ENCODE measurements at regions not wholly inside any gene's neighbourhood (a gene's known extent, or its start where the extent isn't known, plus 50 kb on each side); places are given as distances from the start of the nearest gene placed in this dataset.
A peak's percentile ranks its signal among the peaks of the same experiment; 100 is the strongest.
"Not testable (repeated sequence)": the region's sequence is repeated elsewhere in the genome, so short reads cannot be mapped to it uniquely, and the experiment has no call there.

- H3K4me3 ChIP-seq (ENCODE audit: low read depth, low read length); DNase-seq (ENCODE audit: low read depth in 4 of 6, low spot score in 6 of 6); H3K27ac ChIP-seq (ENCODE audit: low read depth, low read length); H3K27me3 ChIP-seq (ENCODE audit: control insufficient read depth, insufficient read depth, low read length); H3K36me3 ChIP-seq (ENCODE audit: control insufficient read depth, insufficient read depth, low read length); H3K9me3 ChIP-seq (ENCODE audit: control insufficient read depth, insufficient read depth, low read length): not testable (repeated sequence)
- WGBS (ENCODE audit: insufficient coverage): 100% methylated on average over 1 of the region's 1 CpG
- peaks cover 22% of the 10 kb centered on the region for H3K4me1 ChIP-seq (ENCODE audit: control insufficient read depth, insufficient read depth, low read length)
These were observed 76.6 kb upstream of the LYZL2 start for GRCh38 chr10:30706189-30706588.

GRCh38 chr10:30705625-30706149 lies 76.1 kb upstream of the LYZL2 start:
- Histone ChIP-seq H3K36me3 (ENCODE audit: control insufficient read depth, insufficient read depth, low read length) (no peaks in the 10 kb centered on the region), H3K4me1 (ENCODE audit: control insufficient read depth, insufficient read depth, low read length) (peaks cover 22% of the 10 kb centered on the region), H3K9me3 (ENCODE audit: control insufficient read depth, insufficient read depth, low read length) (no peaks in the 10 kb centered on the region), H3K27ac (ENCODE audit: low read depth, low read length) (no peak overlapping the region), H3K4me3 (ENCODE audit: low read depth, low read length) (no peak overlapping the region), H3K27me3 (ENCODE audit: control insufficient read depth, insufficient read depth, low read length) (no peaks in the 10 kb centered on the region)
- WGBS (ENCODE audit: insufficient coverage): 67% methylated on average over 7 of the region's 9 CpGs
- no peak for DNase-seq (ENCODE audit: low read depth in 4 of 6, low spot score in 6 of 6)

GRCh38 chr10:30705101-30705624 lies 75.6 kb upstream of the LYZL2 start:
- Histone ChIP-seq H3K27ac (ENCODE audit: low read depth, low read length) (no peak overlapping the region), H3K36me3 (ENCODE audit: control insufficient read depth, insufficient read depth, low read length) (no peaks in the 10 kb centered on the region), H3K27me3 (ENCODE audit: control insufficient read depth, insufficient read depth, low read length) (no peaks in the 10 kb centered on the region), H3K9me3 (ENCODE audit: control insufficient read depth, insufficient read depth, low read length) (no peaks in the 10 kb centered on the region), H3K4me1 (ENCODE audit: control insufficient read depth, insufficient read depth, low read length) (peaks cover 22% of the 10 kb centered on the region), H3K4me3 (ENCODE audit: low read depth, low read length) (no peak overlapping the region)
- 14% methylated on average over 3 of the region's 9 CpGs for WGBS (ENCODE audit: insufficient coverage)
- DNase-seq (ENCODE audit: low read depth in 4 of 6, low spot score in 6 of 6): no peak

DNA sequence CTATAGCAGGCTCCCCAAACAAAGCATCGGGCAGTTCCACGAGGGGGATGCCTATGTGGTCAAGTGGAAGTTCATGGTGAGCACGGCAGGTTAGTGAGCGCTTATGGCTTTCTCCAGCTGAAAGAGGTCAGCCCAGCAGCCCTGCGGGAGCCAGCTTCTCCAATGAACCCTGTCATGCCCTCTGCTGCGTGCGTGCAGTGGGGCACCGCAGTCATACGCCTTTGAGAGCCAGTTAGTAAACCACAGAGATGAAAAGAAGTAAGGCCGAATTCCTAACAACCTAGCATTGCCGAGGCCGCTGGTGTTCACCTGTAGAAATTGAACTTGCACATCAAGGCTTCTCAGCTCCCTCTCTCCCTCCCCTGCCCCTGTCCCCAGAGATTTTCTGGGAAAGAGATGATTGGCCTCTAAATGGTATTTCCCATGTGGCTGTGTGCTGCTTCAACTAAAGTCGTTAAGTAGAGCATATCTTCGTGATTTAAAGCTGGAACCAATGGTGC lies 75.1 kb upstream of the LYZL2 start:
- DNase-seq (ENCODE audit: low read depth in 4 of 6, low spot score in 6 of 6): peak in 1 of 6 donors; percentile 82
- H3K4me3 ChIP-seq (ENCODE audit: low read depth, low read length); H3K9me3 ChIP-seq (ENCODE audit: control insufficient read depth, insufficient read depth, low read length); H3K27ac ChIP-seq (ENCODE audit: low read depth, low read length); H3K36me3 ChIP-seq (ENCODE audit: control insufficient read depth, insufficient read depth, low read length); H3K27me3 ChIP-seq (ENCODE audit: control insufficient read depth, insufficient read depth, low read length): not testable (repeated sequence)
- peaks cover 22% of the 10 kb centered on the region for H3K4me1 ChIP-seq (ENCODE audit: control insufficient read depth, insufficient read depth, low read length)
- 67% methylated on average over 7 of the region's 14 CpGs for WGBS (ENCODE audit: insufficient coverage)

DNA sequence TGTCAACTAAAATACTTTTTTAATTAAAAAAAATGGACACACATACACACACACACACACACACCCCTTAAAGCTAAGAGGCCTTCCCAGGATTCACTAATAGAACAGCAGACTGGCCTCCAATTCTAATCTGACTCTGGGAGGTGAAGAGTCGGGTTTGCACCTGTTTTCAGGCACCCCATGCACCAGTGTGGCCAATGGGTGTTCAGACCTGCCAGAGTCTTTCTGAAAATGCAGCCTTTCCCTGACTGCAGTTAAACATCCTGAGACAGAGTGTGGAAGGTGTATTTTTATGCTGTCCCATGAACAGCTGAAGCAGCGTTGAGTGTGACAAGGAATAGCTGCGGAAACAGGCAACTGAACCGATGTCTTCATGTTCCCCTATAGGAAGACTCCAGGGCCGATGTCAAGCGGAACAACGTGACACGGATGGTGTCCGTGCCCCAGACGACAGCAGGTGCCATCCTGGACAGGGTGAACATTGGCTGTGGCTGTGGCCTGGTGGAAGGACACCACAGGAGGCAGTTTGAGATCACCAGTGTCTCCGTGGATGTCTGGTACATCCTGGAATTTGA lies 74.6 kb upstream of the LYZL2 start:
- Histone ChIP-seq H3K27ac (ENCODE audit: low read depth, low read length) (no peak overlapping the region), H3K4me1 (ENCODE audit: control insufficient read depth, insufficient read depth, low read length) (peaks cover 22% of the 10 kb centered on the region), H3K9me3 (ENCODE audit: control insufficient read depth, insufficient read depth, low read length) (no peaks in the 10 kb centered on the region), H3K27me3 (ENCODE audit: control insufficient read depth, insufficient read depth, low read length) (no peaks in the 10 kb centered on the region), H3K4me3 (ENCODE audit: low read depth, low read length) (no peak overlapping the region), H3K36me3 (ENCODE audit: control insufficient read depth, insufficient read depth, low read length) (no peaks in the 10 kb centered on the region)
- DNase-seq (ENCODE audit: low read depth in 4 of 6, low spot score in 6 of 6): no peak
- WGBS (ENCODE audit: insufficient coverage): 70% methylated on average over 11 of the region's 11 CpGs

DNA sequence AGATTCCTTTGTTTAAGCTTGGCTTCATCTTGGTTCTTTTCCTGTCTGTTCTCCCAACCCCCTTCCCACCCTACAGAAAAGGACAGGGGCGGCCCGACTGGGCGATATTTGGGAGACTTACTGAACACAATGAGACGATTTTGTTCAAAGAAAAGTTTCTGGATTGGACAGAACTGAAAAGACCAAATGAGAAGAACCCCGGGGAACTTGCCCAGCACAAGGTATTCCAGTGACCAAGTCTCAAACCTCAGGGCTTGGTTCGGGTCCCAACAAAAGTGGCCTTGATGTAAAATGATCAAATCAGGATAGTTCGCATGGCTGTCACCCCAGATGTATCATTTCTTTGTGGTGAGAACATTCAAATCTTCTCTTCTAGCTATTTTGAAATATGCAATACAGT lies 73.9 kb upstream of the LYZL2 start:
- DNase-seq (ENCODE audit: low read depth in 4 of 6, low spot score in 6 of 6); H3K4me3 ChIP-seq (ENCODE audit: low read depth, low read length); H3K36me3 ChIP-seq (ENCODE audit: control insufficient read depth, insufficient read depth, low read length); H3K9me3 ChIP-seq (ENCODE audit: control insufficient read depth, insufficient read depth, low read length); H3K27me3 ChIP-seq (ENCODE audit: control insufficient read depth, insufficient read depth, low read length); H3K27ac ChIP-seq (ENCODE audit: low read depth, low read length): not testable (repeated sequence)
- WGBS (ENCODE audit: insufficient coverage): 66% methylated on average over 3 of the region's 7 CpGs
- H3K4me1 ChIP-seq (ENCODE audit: control insufficient read depth, insufficient read depth, low read length): peaks cover 22% of the 10 kb centered on the region

- WGBS (ENCODE audit: insufficient coverage): 96% methylated on average over 3 of the region's 5 CpGs
- H3K4me1 ChIP-seq (ENCODE audit: control insufficient read depth, insufficient read depth, low read length): peaks cover 22% of the 10 kb centered on the region
- H3K4me3 ChIP-seq (ENCODE audit: low read depth, low read length): no peak overlapping the region
- H3K36me3 ChIP-seq (ENCODE audit: control insufficient read depth, insufficient read depth, low read length): no peaks in the 10 kb centered on the region
- H3K27me3 ChIP-seq (ENCODE audit: control insufficient read depth, insufficient read depth, low read length): no peaks in the 10 kb centered on the region
- no peaks in the 10 kb centered on the region for H3K9me3 ChIP-seq (ENCODE audit: control insufficient read depth, insufficient read depth, low read length)
- no peak for DNase-seq (ENCODE audit: low read depth in 4 of 6, low spot score in 6 of 6)
- H3K27ac ChIP-seq (ENCODE audit: low read depth, low read length): no peak overlapping the region
These were observed 73.3 kb upstream of the LYZL2 start for GRCh38 chr10:30702860-30703259.

GRCh38 chr10:30701451-30702173 lies 72.1 kb upstream of the LYZL2 start:
- H3K9me3 ChIP-seq (ENCODE audit: control insufficient read depth, insufficient read depth, low read length): no peaks in the 10 kb centered on the region
- H3K36me3 ChIP-seq (ENCODE audit: control insufficient read depth, insufficient read depth, low read length): no peaks in the 10 kb centered on the region
- 52% methylated on average over 7 of the region's 13 CpGs for WGBS (ENCODE audit: insufficient coverage)
- DNase-seq (ENCODE audit: low read depth in 4 of 6, low spot score in 6 of 6): peak in 1 of 6 donors; percentile 17
- peaks cover 22% of the 10 kb centered on the region for H3K4me1 ChIP-seq (ENCODE audit: control insufficient read depth, insufficient read depth, low read length)
- H3K4me3 ChIP-seq (ENCODE audit: low read depth, low read length): no peak overlapping the region
- no peaks in the 10 kb centered on the region for H3K27me3 ChIP-seq (ENCODE audit: control insufficient read depth, insufficient read depth, low read length)
- peak overlapping the region; percentile 33 for H3K27ac ChIP-seq (ENCODE audit: low read depth, low read length)

- WGBS (ENCODE audit: insufficient coverage): 83% methylated on average over 1 of the region's 3 CpGs
- Histone ChIP-seq H3K4me1 (ENCODE audit: control insufficient read depth, insufficient read depth, low read length) (peaks cover 9% of the 10 kb centered on the region), H3K9me3 (ENCODE audit: control insufficient read depth, insufficient read depth, low read length) (no peaks in the 10 kb centered on the region), H3K4me3 (ENCODE audit: low read depth, low read length) (no peak overlapping the region), H3K36me3 (ENCODE audit: control insufficient read depth, insufficient read depth, low read length) (no peaks in the 10 kb centered on the region), H3K27ac (ENCODE audit: low read depth, low read length) (no peak overlapping the region), H3K27me3 (ENCODE audit: control insufficient read depth, insufficient read depth, low read length) (no peaks in the 10 kb centered on the region)
- no peak for DNase-seq (ENCODE audit: low read depth in 4 of 6, low spot score in 6 of 6)
These were observed 68.3 kb upstream of the LYZL2 start for GRCh38 chr10:30697806-30698205.

- not testable (repeated sequence) for H3K4me1 ChIP-seq (ENCODE audit: control insufficient read depth, insufficient read depth, low read length); H3K36me3 ChIP-seq (ENCODE audit: control insufficient read depth, insufficient read depth, low read length); H3K27ac ChIP-seq (ENCODE audit: low read depth, low read length); H3K27me3 ChIP-seq (ENCODE audit: control insufficient read depth, insufficient read depth, low read length); DNase-seq (ENCODE audit: low read depth in 4 of 6, low spot score in 6 of 6); H3K9me3 ChIP-seq (ENCODE audit: control insufficient read depth, insufficient read depth, low read length); H3K4me3 ChIP-seq (ENCODE audit: low read depth, low read length)
- WGBS (ENCODE audit: insufficient coverage): 63% methylated on average over 6 of the region's 17 CpGs
These were observed 67.7 kb upstream of the LYZL2 start for GRCh38 chr10:30697221-30697620.
